HG02884 (cell line): ENCODE measurements at regions not wholly inside any gene's neighbourhood (a gene's known extent, or its start where the extent isn't known, plus 50 kb on each side); places are given as distances from the start of the nearest gene placed in this dataset.
"Not testable (repeated sequence)": the region's sequence is repeated elsewhere in the genome, so short reads cannot be mapped to it uniquely, and the experiment has no call there.

Experiments
- ATAC-seq: cut with Tn5 transposase; IDR thresholded peaks from one replicate; pipeline ENCODE4 v1.9.1; 2021; ENCODE audit warnings: mild to moderate bottlenecking, moderate library complexity; ENCODE audit not compliant: unreplicated experiment

GRCh38 chr9:93879662-93880407 is 75.3 kb downstream of the BARX1 start:
- not testable (repeated sequence) for ATAC-seq

GRCh38 chr9:93875330-93875729 is 79.8 kb downstream of the BARX1 start:
- no peak for ATAC-seq

GRCh38 chr9:93874242-93874641 is 80.9 kb downstream of the BARX1 start:
- ATAC-seq, result no peak

GRCh38 chr9:93871286-93871685 is 83.9 kb downstream of the BARX1 start:
- no peak for ATAC-seq

GRCh38 chr9:93869863-93870262 is 85.3 kb downstream of the BARX1 start:
- no peak for ATAC-seq

- no peak for ATAC-seq
These were observed 86.1 kb downstream of the BARX1 start for GRCh38 chr9:93869088-93869487.

GRCh38 chr9:93865716-93866115 is 89.4 kb downstream of the BARX1 start:
- ATAC-seq, result no peak

GRCh38 chr9:93865245-93865644 is 89.9 kb downstream of the BARX1 start:
- ATAC-seq, result no peak

GRCh38 chr9:93864840-93865239 is 90.3 kb downstream of the BARX1 start:
- ATAC-seq, result no peak

GRCh38 chr9:93864032-93864431 is 91.1 kb downstream of the BARX1 start:
- ATAC-seq, result no peak

GRCh38 chr9:93862877-93863545 is 92.1 kb downstream of the BARX1 start:
- ATAC-seq, result no peak

GRCh38 chr9:93861736-93862358 is 93.3 kb downstream of the BARX1 start:
- no peak for ATAC-seq

- ATAC-seq, result no peak
These were observed 94.2 kb downstream of the BARX1 start for GRCh38 chr9:93860694-93861658.

- no peak for ATAC-seq
These were observed 95.5 kb downstream of the BARX1 start for GRCh38 chr9:93859431-93860215.

- ATAC-seq, result no peak
These were observed 97.6 kb downstream of the BARX1 start for GRCh38 chr9:93857528-93857927.

GRCh38 chr9:93852728-93853127 is 102.4 kb downstream of the BARX1 start:
- no peak for ATAC-seq

- no peak for ATAC-seq
These were observed 108.8 kb downstream of the BARX1 start for GRCh38 chr9:93846349-93846748.

GRCh38 chr9:93843396-93843795 is 111.8 kb downstream of the BARX1 start:
- ATAC-seq, result no peak

- no peak for ATAC-seq
These were observed 124.5 kb downstream of the BARX1 start for GRCh38 chr9:93830606-93831005.

GRCh38 chr9:93830012-93830596 is 125.1 kb downstream of the BARX1 start:
- no peak for ATAC-seq
